ENCODE measurements at regions not wholly inside any gene's neighbourhood (a gene's known extent, or its start where the extent isn't known, plus 50 kb on each side); places are given as distances from the start of the nearest gene placed in this dataset.

DNA sequence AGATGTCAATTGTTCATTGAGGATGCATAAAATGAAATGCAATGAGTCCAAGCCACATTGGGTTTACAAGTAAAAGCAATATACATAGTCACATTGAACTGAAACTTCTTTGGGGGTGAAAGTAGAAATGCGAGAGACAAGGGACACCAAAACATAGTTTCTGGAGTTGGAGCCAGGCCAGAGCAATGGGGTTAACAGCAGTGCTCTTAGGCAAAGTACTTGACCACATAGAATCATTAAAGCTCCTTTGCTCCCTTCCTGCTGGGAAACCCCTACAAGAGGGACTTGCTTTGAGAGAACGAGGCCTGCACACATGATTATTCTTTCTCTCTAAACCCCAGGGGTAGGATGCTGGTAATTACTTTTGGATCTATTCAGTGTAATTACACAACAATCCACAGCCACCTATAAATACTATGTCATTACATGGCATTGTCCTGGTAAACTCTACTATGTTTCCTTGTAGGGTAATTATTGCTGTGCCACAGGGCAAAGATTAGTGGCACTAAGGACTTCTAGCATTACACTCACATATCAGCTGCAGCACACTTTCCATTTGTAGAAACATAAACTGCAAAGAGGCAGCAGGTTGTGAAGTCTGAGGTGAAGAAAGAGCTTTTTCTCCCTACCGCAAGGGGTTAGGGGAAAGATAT lies 421.6 kb upstream of the PBX1 start:
- H2AFZ ChIP-seq (ENCODE audit: low read depth), result no peak overlapping the region

DNA sequence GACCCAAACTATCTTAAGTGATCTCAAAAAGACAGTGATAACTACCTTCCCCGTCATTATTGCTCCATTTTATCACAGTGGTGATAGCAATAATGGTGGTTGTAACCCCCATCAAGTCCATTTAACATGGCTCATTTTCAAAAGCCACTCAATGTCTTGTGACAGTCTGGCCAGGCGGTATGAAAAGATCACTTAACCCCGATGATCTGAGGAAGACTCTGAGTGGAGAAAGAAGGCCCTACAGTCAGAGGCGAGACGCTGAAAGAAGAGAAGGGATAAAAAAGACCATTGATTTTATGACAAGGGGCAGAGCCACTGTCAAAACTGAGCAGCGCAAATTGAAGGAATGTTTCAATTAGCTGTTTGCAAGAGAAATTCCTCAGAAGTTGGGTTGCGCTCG lies 417.2 kb upstream of the PBX1 start:
- H3K4me2 ChIP-seq, result no peak overlapping the region
- no peak for DNase-seq
- no peaks in the 10 kb centered on the region for H3F3A ChIP-seq (replicated peaks; ENCODE audit: insufficient read depth)
- no peaks in the 10 kb centered on the region for H3K9me2 ChIP-seq
- H3K4me3 ChIP-seq (ENCODE audit: low read depth in 2 of 2, low read length in 1 of 2), result no peak overlapping the region
- TF ChIP-seq RCOR1 (IDR thresholded peaks at IDR 0.05; ENCODE audit: low read length) (no peak), RAD21 (IDR thresholded peaks at IDR 0.05; ENCODE audit: low read length) (no peak), RFX5 (IDR thresholded peaks at IDR 0.05; ENCODE audit: low read length) (no peak), FOXJ3 (CRISPR knock-in tag; IDR thresholded peaks at IDR 0.05) (no peak), TAF1 (IDR thresholded peaks at IDR 0.05; ENCODE audit: borderline replicate concordance, low read depth, low read length) (no peak), NRF1 (IDR thresholded peaks at IDR 0.05; ENCODE audit: low read depth, low read length) (no peak), CHD2 (IDR thresholded peaks at IDR 0.05; ENCODE audit: low read length, partially characterized antibody) (no peak)
- ChIA-PET POLR2A (no interaction called here), CTCF (no interaction called here)
- no peaks in the 10 kb centered on the region for H3K79me2 ChIP-seq (ENCODE audit: insufficient read depth)
- H4K20me1 ChIP-seq (ENCODE audit: insufficient read depth), result no peaks in the 10 kb centered on the region
- no peaks in the 10 kb centered on the region for H3K36me3 ChIP-seq (replicated peaks in 1 of 2; ENCODE audit: control insufficient read depth in 1 of 2, insufficient read depth in 2 of 2, low read length in 1 of 2)
- no peaks in the 10 kb centered on the region for H3K27me3 ChIP-seq (ENCODE audit: insufficient read depth)
- H3K27ac ChIP-seq (ENCODE audit: low read depth in 2 of 2, low read length in 1 of 2), result no peak overlapping the region
- H3K4me1 ChIP-seq (ENCODE audit: control insufficient read depth in 1 of 2, insufficient read depth in 2 of 2, low read depth in 1 of 2, low read length in 1 of 2), result no peaks in the 10 kb centered on the region
- no peak overlapping the region for H2AFZ ChIP-seq (ENCODE audit: low read depth)
- no peak overlapping the region for H3K9ac ChIP-seq
- no peaks in the 10 kb centered on the region for H3K9me3 ChIP-seq
- 39% methylated on average over 8 of the region's 8 CpGs for WGBS (ENCODE audit: low lambda C conversion rate)

More for the DNA sequence above, 421.6 kb upstream of the PBX1 start:
- no peaks in the 10 kb centered on the region for H3K79me2 ChIP-seq (ENCODE audit: insufficient read depth)
- TF ChIP-seq TEAD4 (IDR thresholded peaks at IDR 0.05; ENCODE audit: borderline replicate concordance, insufficient read depth) (no peak), CTCF (IDR thresholded peaks at IDR 0.05) (no peak), FOXJ3 (CRISPR knock-in tag; IDR thresholded peaks at IDR 0.05) (no peak), RAD21 (IDR thresholded peaks at IDR 0.05; ENCODE audit: low read length) (no peak), EP300 (IDR thresholded peaks at IDR 0.05; ENCODE audit: borderline replicate concordance in 1 of 2, low read depth in 1 of 2, low read length in 1 of 2) (no peak)
- H3K36me3 ChIP-seq (replicated peaks in 1 of 2; ENCODE audit: control insufficient read depth in 1 of 2, insufficient read depth in 2 of 2, low read length in 1 of 2), result no peaks in the 10 kb centered on the region
- H3K27ac ChIP-seq (ENCODE audit: low read depth in 2 of 2, low read length in 1 of 2), result no peak overlapping the region
- no peaks in the 10 kb centered on the region for H3F3A ChIP-seq (replicated peaks; ENCODE audit: insufficient read depth)
- no peak overlapping the region for H3K9ac ChIP-seq
- no peak overlapping the region for H3K4me3 ChIP-seq (ENCODE audit: low read depth in 2 of 2, low read length in 1 of 2)
- WGBS (ENCODE audit: low lambda C conversion rate), result 38% methylated on average over 3 of the region's 3 CpGs
- H3K9me2 ChIP-seq, result no peaks in the 10 kb centered on the region
- ChIA-PET CTCF (no interaction called here), POLR2A (no interaction called here)
- H3K27me3 ChIP-seq (ENCODE audit: insufficient read depth), result no peaks in the 10 kb centered on the region
- no peak for DNase-seq
- no peaks in the 10 kb centered on the region for H3K4me1 ChIP-seq (ENCODE audit: control insufficient read depth in 1 of 2, insufficient read depth in 2 of 2, low read depth in 1 of 2, low read length in 1 of 2)
- H3K9me3 ChIP-seq, result no peaks in the 10 kb centered on the region
- no peak overlapping the region for H3K4me2 ChIP-seq
- no peaks in the 10 kb centered on the region for H4K20me1 ChIP-seq (ENCODE audit: insufficient read depth)

Data from SK-N-SH (cell line).